ENCODE measurements at regions not wholly inside any gene's neighbourhood (a gene's known extent, or its start where the extent isn't known, plus 50 kb on each side); places are given as distances from the start of the nearest gene placed in this dataset.

DNA sequence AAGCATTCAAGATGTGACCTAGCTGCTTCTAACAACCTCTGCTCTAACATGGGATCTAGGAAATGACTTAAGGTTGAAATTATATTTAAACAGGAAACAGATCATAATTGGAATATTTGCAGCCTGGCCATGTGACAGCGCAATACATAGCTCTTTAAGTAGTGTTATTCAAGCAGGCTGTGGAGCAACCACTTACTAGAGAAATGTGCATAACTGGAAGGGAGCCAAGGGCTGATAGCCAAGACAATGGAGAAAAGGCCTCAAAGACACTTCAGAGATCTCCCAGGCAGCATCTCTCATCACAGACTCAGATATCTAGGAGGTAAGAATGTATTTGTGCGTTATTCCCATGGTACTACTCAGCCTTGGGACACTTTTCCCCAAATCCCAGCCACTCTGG, 823.0 kb upstream of the PRMT6 start:
- TF ChIP-seq, protein P1, sequence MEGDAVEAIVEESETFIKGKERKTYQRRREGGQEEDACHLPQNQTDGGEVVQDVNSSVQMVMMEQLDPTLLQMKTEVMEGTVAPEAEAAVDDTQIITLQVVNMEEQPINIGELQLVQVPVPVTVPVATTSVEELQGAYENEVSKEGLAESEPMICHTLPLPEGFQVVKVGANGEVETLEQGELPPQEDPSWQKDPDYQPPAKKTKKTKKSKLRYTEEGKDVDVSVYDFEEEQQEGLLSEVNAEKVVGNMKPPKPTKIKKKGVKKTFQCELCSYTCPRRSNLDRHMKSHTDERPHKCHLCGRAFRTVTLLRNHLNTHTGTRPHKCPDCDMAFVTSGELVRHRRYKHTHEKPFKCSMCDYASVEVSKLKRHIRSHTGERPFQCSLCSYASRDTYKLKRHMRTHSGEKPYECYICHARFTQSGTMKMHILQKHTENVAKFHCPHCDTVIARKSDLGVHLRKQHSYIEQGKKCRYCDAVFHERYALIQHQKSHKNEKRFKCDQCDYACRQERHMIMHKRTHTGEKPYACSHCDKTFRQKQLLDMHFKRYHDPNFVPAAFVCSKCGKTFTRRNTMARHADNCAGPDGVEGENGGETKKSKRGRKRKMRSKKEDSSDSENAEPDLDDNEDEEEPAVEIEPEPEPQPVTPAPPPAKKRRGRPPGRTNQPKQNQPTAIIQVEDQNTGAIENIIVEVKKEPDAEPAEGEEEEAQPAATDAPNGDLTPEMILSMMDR (conservative IDR thresholded peaks at IDR 0.05), result no peak
- no peak for TF ChIP-seq EZH2 (IDR thresholded peaks at IDR 0.05; ENCODE audit: low read depth)

Measured in PC-9 (cell line).